Spinal cord (tissue), 9 donors: ENCODE measurements at regions not wholly inside any gene's neighbourhood (a gene's known extent, or its start where the extent isn't known, plus 50 kb on each side); places are given as distances from the start of the nearest gene placed in this dataset.

Source experiments
- DNase-seq, 6 donors: peaks; one replicate each; pipeline versions ENCODE4 v3.0.0 to v3.0.0-alpha.2; 2013 to 2015; ENCODE audit warnings: low spot score in 6 of 6, low read depth in 4 of 6
- H3K27ac ChIP-seq: one replicate; pipeline ENCODE4 v1.5.1; 2013; ENCODE audit warnings: low read depth, low read length, control low read depth
- H3K27me3 ChIP-seq: one replicate; pipeline ENCODE4 v1.6.1; 2013; ENCODE audit warnings: low read length; ENCODE audit not compliant: control insufficient read depth, insufficient read depth
- H3K36me3 ChIP-seq: one replicate; pipeline ENCODE4 v1.6.1; 2013; ENCODE audit warnings: low read length; ENCODE audit not compliant: control insufficient read depth, insufficient read depth
- H3K4me1 ChIP-seq: one replicate; pipeline ENCODE4 v1.6.1; 2013; ENCODE audit warnings: low read length; ENCODE audit not compliant: control insufficient read depth, insufficient read depth
- H3K4me3 ChIP-seq: one replicate; pipeline ENCODE4 v1.5.1; 2013; ENCODE audit warnings: low read depth, low read length, control low read depth
- H3K9me3 ChIP-seq: one replicate; pipeline ENCODE4 v1.6.1; 2013; ENCODE audit warnings: low read length; ENCODE audit not compliant: control insufficient read depth, insufficient read depth
- WGBS: methylation state at CpG from one replicate; pipeline ENCODE4 v1.1.5; 2013; ENCODE audit warnings: missing lambda C conversion rate; ENCODE audit not compliant: insufficient coverage; 5-methylcytosine and 5-hydroxymethylcytosine counted together
- donor health status: healthy.

DNA sequence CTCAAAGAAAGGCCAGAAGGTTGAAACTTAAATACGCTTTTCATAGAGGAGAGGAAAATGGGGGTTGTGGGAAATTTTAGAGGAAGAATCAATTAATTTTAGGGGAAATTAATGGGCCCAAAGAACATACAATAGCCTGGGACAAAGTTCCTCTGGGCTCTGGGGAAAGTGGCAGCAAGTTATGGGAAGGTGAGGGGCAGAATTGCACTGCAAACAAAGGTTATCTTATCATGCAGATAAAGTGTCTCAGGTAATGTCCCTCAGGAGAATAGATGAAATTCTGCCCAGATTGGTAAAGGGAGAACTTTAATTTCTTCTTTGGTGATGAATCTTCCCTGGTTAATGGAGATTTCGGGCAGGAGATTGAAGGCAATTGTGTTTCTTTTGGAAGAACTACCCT lies 326.1 kb upstream of the SLC24A2 start:
- Histone ChIP-seq H3K9me3 (no peaks in the 10 kb centered on the region), H3K27ac (no peak overlapping the region), H3K36me3 (no peaks in the 10 kb centered on the region), H3K4me3 (no peak overlapping the region), H3K4me1 (no peaks in the 10 kb centered on the region), H3K27me3 (no peaks in the 10 kb centered on the region)
- WGBS: 92% methylated on average over 2 of the region's 2 CpGs
- DNase-seq: no peak

- no peak for DNase-seq
- H3K27me3 ChIP-seq: no peaks in the 10 kb centered on the region
- H3K4me1 ChIP-seq: no peaks in the 10 kb centered on the region
- H3K36me3 ChIP-seq: no peaks in the 10 kb centered on the region
- no peak overlapping the region for H3K27ac ChIP-seq
- H3K4me3 ChIP-seq: no peak overlapping the region
- WGBS: 100% methylated on average over 1 of the region's 7 CpGs
- H3K9me3 ChIP-seq: no peaks in the 10 kb centered on the region
Measured at GRCh38 chr9:20112205-20112783, 323.5 kb upstream of the SLC24A2 start.

DNA sequence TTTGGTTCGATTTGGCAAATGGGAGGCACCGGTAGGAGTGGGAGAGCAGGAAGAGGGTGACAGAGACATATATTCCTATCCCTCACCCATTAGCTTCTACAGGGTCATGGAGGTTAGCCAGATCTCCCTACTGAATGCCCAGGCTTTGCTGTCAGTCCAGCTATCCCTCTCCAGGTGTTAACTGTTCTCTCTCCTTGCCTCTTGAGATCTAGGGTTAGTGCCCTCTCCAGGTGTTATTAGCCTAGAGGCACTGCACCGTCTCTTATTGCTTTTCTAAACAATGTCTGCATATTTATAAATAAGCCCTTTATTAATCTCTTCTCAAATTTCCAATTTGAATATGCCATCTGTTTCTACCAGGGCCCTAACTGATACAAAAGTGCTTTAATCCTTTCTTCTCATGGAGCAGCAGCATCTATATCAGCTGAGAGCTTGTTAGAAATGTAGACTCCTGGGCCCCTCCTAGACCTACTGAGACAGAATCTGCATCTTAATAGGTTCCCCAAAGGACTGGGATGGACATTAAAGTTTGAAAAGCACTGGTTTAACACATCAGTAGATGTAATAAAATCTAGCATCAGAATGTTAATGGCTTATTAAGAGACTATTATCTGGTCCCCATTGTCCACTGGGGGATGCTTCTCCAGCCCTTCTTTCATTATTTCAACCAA lies 322.5 kb upstream of the SLC24A2 start:
- peak in 1 of 6 donors; percentile 69 for DNase-seq
- H3K27ac ChIP-seq: no peak overlapping the region
- WGBS: 40% methylated on average over 1 of the region's 3 CpGs

GRCh38 chr9:20095430-20096092 lies 306.7 kb upstream of the SLC24A2 start:
- Histone ChIP-seq H3K27ac (no peak overlapping the region), H3K27me3 (no peaks in the 10 kb centered on the region), H3K4me3 (no peak overlapping the region), H3K4me1 (no peaks in the 10 kb centered on the region), H3K9me3 (no peaks in the 10 kb centered on the region), H3K36me3 (no peaks in the 10 kb centered on the region)
- DNase-seq: no peak
- no CpG with 5 or more reads among the region's 5 CpGs for whole genome bisulfite sequencing

More for the DNA sequence above, 322.5 kb upstream of the SLC24A2 start:
- H3K9me3 ChIP-seq: no peaks in the 10 kb centered on the region
- no peaks in the 10 kb centered on the region for H3K27me3 ChIP-seq
- no peaks in the 10 kb centered on the region for H3K36me3 ChIP-seq
- no peaks in the 10 kb centered on the region for H3K4me1 ChIP-seq
- no peak overlapping the region for H3K4me3 ChIP-seq

- Histone ChIP-seq H3K27me3 (no peaks in the 10 kb centered on the region), H3K4me1 (no peaks in the 10 kb centered on the region), H3K27ac (no peak overlapping the region), H3K36me3 (no peaks in the 10 kb centered on the region), H3K9me3 (no peaks in the 10 kb centered on the region), H3K4me3 (no peak overlapping the region)
- no CpG with 5 or more reads among the region's 1 CpG for WGBS
- DNase-seq: no peak
Measured at GRCh38 chr9:20092561-20092960, 303.7 kb upstream of the SLC24A2 start.

DNA sequence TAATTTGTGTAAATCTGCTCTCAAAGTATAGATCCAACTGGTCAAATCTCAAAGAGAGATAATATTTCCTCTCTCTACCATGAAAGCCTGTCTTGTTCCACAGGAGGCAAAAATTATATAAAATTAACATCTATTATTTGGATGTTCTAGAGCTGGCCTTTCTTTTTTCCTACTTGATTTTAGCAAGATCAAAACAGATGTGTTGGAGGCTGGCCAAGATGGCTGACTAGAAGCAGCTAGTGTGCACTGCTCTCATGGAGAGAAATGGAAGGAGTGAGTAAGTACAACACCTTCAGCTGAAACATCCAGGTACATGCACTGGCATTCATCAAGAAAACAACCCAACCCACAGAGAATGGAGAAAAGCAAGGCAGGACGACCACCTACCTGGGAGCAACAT lies 298.6 kb upstream of the SLC24A2 start:
- H3K4me3 ChIP-seq: no peak overlapping the region
- WGBS: 82% methylated on average over 1 of the region's 1 CpG
- H3K36me3 ChIP-seq: no peaks in the 10 kb centered on the region
- H3K27ac ChIP-seq: no peak overlapping the region
- no peaks in the 10 kb centered on the region for H3K4me1 ChIP-seq
- DNase-seq: peak in 1 of 6 donors; percentile 28
- H3K27me3 ChIP-seq: no peaks in the 10 kb centered on the region
- H3K9me3 ChIP-seq: no peaks in the 10 kb centered on the region

- H3K27ac ChIP-seq: no peak overlapping the region
- no CpG with 5 or more reads among the region's 1 CpG for WGBS
- no peaks in the 10 kb centered on the region for H3K27me3 ChIP-seq
- no peaks in the 10 kb centered on the region for H3K9me3 ChIP-seq
- H3K4me1 ChIP-seq: no peaks in the 10 kb centered on the region
- no peak for DNase-seq
- no peak overlapping the region for H3K4me3 ChIP-seq
- H3K36me3 ChIP-seq: no peaks in the 10 kb centered on the region
Measured at GRCh38 chr9:20085842-20086241, 297.0 kb upstream of the SLC24A2 start.

DNA sequence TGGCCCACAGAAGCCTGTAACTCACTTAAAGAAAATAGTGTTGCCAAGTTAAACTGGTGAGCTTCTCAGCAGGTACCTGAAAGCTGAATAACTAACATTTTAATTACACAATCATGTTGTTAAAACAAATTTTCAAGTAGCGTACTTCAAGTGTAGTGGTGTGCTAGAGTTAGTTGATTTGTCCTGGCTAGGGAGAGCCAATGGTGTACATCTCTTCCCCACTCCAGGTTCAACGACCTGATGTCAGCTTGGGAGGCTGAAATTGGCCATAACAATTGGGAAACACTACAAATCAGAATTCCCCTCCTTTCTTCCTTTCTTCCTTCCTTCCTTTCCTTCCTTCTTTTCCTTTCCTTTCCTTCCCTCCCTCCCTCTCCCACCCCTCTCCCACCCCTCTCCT lies 295.3 kb upstream of the SLC24A2 start:
- Histone ChIP-seq H3K4me3 (no peak overlapping the region), H3K36me3 (no peaks in the 10 kb centered on the region), H3K27ac (no peak overlapping the region), H3K9me3 (no peaks in the 10 kb centered on the region), H3K27me3 (no peaks in the 10 kb centered on the region), H3K4me1 (no peaks in the 10 kb centered on the region)
- DNase-seq: no peak
- 14% methylated on average over 1 of the region's 2 CpGs for WGBS

DNA sequence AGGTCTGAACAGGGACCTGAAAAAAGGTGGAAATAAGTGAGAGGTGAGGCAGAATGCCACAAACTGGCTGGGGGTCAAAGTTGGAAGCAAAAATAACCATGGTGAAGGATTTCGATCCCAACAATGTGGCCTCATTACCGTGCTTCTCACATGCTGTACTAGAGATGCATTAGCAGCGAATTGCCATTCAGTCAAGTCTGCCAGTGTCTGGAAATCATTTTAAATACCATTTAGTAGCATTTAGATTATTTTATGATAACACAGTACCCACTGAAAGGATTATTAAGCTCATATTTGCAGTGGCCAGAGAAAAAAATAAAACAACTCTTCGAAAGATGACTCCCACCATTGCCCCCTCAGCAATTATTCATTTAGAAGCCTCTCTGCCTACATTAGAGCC lies 294.6 kb upstream of the SLC24A2 start:
- no peaks in the 10 kb centered on the region for H3K9me3 ChIP-seq
- peak in 1 of 6 donors; percentile 55 for DNase-seq
- no peak overlapping the region for H3K4me3 ChIP-seq
- no peaks in the 10 kb centered on the region for H3K27me3 ChIP-seq
- no peaks in the 10 kb centered on the region for H3K36me3 ChIP-seq
- H3K4me1 ChIP-seq: no peaks in the 10 kb centered on the region
- H3K27ac ChIP-seq: no peak overlapping the region
- 83% methylated on average over 1 of the region's 4 CpGs for WGBS

- no CpG with 5 or more reads among the region's 1 CpG for WGBS
- Histone ChIP-seq H3K27ac (no peak overlapping the region), H3K27me3 (no peaks in the 10 kb centered on the region), H3K4me1 (no peaks in the 10 kb centered on the region), H3K4me3 (no peak overlapping the region), H3K9me3 (no peaks in the 10 kb centered on the region), H3K36me3 (no peaks in the 10 kb centered on the region)
- DNase-seq: peak in 1 of 6 donors; percentile 23
Measured at GRCh38 chr9:20082831-20083230, 294.0 kb upstream of the SLC24A2 start.
